HG02588 (cell line): ENCODE measurements at regions not wholly inside any gene's neighbourhood (a gene's known extent, or its start where the extent isn't known, plus 50 kb on each side); places are given as distances from the start of the nearest gene placed in this dataset.
"Not testable (repeated sequence)": the region's sequence is repeated elsewhere in the genome, so short reads cannot be mapped to it uniquely, and the experiment has no call there.

ENCODE experiments used
- ATAC-seq: cut with Tn5 transposase; IDR thresholded peaks from one replicate; pipeline ENCODE4 v1.9.1; 2021; ENCODE audit warnings: mild to moderate bottlenecking, moderate library complexity; ENCODE audit not compliant: unreplicated experiment

- not testable (repeated sequence) for ATAC-seq
Observed at GRCh38 chr1:112821307-112822063, 106.4 kb upstream of the PPM1J start.

GRCh38 chr1:112818990-112819689, 104.0 kb upstream of the PPM1J start:
- ATAC-seq: no peak

GRCh38 chr1:112817555-112818373, 102.6 kb upstream of the PPM1J start:
- ATAC-seq: no peak

GRCh38 chr1:112815376-112815775, 100.2 kb upstream of the PPM1J start:
- no peak for ATAC-seq

- not testable (repeated sequence) for ATAC-seq
Observed at GRCh38 chr1:112814645-112815044, 99.5 kb upstream of the PPM1J start.

- peak; percentile 58 for ATAC-seq
Observed at GRCh38 chr1:112808861-112809684, 93.9 kb upstream of the PPM1J start.

GRCh38 chr1:112807999-112808398, 92.9 kb upstream of the PPM1J start:
- no peak for ATAC-seq

GRCh38 chr1:112807117-112807516, 92.0 kb upstream of the PPM1J start:
- no peak for ATAC-seq

GRCh38 chr1:112806090-112806642, 91.0 kb upstream of the PPM1J start:
- no peak for ATAC-seq

- ATAC-seq: no peak
Observed at GRCh38 chr1:112805155-112805853, 90.2 kb upstream of the PPM1J start.

- ATAC-seq: no peak
Observed at GRCh38 chr1:112803906-112804762, 89.0 kb upstream of the PPM1J start.

- ATAC-seq: no peak
Observed at GRCh38 chr1:112800289-112800688, 85.2 kb upstream of the PPM1J start.

GRCh38 chr1:112798292-112798691, 83.2 kb upstream of the PPM1J start:
- ATAC-seq: no peak

GRCh38 chr1:112797224-112797623, 82.1 kb upstream of the PPM1J start:
- ATAC-seq: no peak

- peak; percentile 79 for ATAC-seq
Observed at GRCh38 chr1:112794654-112795239, 79.6 kb upstream of the PPM1J start.

- no peak for ATAC-seq
Observed at GRCh38 chr1:112793631-112794565, 78.8 kb upstream of the PPM1J start.

GRCh38 chr1:112791723-112792104, 76.6 kb upstream of the PPM1J start:
- no peak for ATAC-seq
